ENCODE measurements at regions not wholly inside any gene's neighbourhood (a gene's known extent, or its start where the extent isn't known, plus 50 kb on each side); places are given as distances from the start of the nearest gene placed in this dataset.

GRCh38 chr1:163774401-163774945, 452.7 kb downstream of the NUF2 start:
- TF ChIP-seq CTCF (IDR thresholded peaks at IDR 0.05; ENCODE audit: insufficient read depth, low read depth, low read length) = no peak
- TF ChIP-seq EZH2 (IDR thresholded peaks at IDR 0.05; ENCODE audit: insufficient read depth, low read length) = no peak

All from astrocyte (in vitro differentiated cells and primary cell).